Amygdala (tissue), 56 donors: ENCODE measurements at regions not wholly inside any gene's neighbourhood (a gene's known extent, or its start where the extent isn't known, plus 50 kb on each side); places are given as distances from the start of the nearest gene placed in this dataset.

ENCODE experiments used
- DNase-seq, 56 donors: peaks; one replicate each; lab custom pipeline; 2025; lab: John Stamatoyannopoulos, UW

DNA sequence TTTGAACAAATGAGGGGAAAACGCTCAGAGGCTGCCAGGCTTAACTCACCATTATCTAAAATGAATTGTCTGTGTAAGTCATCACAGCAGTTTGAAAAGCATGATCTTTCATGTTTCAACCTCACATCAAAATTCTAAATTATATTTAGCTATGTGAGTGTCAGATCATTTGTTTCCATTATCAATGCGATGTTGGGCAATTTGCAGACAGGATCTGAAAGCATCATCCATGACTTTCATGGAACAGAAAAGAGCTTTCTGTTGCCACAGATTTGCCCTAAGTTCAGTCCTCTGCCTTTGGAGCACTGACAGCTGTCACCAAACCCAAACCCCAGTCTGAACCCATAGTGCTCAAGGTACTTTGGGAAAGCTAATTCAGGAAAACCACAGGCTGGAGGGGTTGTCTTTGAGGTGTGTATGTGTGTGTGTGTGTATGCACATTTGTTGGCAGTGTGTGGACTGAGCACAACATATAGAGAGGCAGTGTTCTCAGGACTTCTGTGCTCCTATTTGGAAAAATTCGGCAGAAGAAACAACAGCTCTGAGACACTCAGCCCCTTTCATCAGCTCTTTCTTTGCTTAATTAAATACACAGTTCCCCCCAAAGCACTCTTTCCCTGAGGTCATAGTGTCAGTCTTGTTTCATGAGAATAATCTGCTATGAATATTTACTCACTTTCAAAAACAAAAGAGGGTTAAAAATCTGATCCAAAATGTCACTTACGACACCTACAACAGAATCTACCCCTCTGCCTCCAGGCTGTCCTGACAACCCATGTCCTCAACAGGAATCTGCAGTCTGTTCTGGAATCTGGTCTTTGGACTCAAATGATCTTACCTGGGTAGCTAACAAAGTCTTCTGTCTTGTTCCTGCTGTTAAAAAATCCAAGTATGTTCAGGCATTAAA, 188.5 kb upstream of the KLF14 start:
- no peak for DNase-seq

DNA sequence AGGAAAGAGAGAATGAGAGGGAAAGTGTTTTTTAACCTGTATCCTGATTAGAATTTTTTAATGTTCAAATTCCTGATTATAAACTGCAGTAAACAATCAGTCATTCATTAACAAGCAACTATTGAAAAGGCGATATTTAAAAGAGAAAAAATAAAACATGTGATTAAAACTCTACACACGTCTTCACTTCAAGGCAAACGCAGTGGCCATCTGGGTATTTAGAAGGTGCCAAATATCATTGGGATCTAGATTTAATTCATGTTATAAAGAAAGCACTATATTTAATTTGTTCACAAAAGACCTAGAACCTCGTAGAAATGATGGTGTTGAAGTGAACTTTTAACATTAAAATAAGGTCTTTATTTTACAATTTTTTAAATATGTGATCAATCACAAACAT, 189.4 kb upstream of the KLF14 start:
- no peak for DNase-seq

DNA sequence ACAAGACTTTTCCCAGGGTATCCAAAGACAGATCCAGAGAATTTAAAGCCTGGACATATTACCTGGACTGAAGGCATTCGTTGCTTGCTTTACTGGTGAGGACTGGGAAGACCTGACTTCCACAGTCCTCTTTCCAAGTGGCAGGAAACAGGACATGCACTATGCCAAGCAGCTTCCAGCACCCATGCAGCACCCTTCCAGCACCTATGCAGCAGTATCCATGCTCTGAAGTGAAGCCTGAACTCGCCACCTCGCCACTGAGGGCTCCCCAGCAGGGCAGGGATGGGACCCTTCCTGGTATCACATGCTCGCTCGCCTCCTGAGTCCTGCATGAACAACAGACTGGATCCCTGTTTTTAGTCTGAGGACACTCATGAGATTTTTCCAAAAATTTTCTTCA, 189.9 kb upstream of the KLF14 start:
- DNase-seq = no peak

DNA sequence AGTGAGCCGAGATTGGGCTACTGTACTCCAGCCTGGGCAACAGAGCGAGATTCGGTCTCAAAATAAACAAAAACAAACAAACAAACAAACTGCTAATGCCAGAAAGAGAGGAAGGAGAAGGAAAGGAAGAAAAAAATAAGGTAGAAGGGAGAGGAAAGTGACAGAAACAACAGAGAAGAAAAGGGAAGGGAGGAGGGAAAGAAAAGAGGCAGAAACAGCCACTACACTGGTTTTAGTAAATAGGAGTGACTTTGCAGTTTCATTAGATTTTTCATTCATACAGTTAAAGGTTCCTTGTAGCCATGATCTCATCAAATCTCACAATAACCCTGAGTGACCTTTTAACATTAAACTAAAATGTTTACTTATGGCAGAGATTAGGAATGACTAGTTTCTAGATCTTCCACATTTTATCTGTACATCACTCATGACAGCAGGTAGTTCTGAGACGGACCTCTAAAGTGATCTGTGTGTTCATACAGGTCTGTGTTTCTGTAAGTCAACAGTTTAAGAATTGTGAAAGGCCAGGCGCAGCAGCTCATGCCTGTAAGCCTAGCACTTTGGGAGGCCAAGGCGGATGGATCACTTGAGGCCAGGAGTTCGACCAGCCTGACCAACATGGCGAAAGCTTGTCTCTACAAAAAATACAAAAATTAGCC, 191.3 kb upstream of the KLF14 start:
- no peak for DNase-seq

DNA sequence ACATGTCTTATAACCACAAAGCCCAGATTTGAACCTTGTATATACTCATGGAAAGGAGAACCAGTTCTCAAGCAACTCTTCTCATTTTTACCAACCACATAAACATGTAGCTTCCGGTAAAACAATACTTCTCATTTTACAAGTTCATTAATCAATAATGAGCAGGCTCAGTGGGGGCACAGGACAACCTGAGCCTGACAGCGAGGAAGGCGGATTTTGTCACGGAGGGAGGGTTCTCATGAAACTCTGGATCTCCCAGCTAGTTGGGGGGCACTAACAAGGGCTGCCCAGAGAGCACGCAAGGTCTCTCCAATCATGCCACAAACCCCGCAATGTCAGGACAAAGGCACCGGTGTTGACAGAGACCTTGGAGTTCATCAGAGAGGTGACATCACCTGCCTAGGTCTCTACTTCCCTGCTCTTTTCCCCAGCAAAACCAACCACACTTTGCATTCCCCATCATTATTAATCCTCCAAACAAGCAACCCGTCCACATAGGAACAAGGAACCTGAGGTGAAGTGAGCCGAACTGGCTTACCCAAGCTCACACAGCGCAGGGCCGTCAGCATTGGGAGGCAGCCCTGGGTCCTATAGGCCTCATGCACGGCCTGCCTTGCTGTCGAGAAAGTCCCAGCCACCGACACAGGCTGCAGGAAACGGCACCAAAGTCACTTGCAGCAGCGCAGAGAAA, 192.1 kb upstream of the KLF14 start:
- DNase-seq = no peak

DNA sequence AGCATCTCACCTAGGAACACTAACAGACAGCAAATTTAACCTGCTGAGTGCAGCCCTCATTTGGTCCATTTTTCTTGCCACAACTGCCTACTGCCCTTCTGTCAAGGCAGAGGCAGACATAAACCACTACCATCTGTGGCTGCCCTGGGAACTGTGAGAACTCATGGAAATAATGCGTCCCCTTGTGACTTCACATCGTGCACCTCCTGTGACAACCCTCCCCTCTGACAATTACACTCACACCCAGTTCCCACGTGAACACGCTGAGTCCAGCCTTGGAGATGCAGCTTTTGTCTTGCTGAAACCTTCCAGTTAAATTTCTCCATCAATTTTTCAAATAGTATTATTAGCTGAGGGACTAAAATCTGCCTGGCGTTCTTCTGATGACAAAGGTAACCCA, 193.1 kb upstream of the KLF14 start:
- DNase-seq = no peak

DNA sequence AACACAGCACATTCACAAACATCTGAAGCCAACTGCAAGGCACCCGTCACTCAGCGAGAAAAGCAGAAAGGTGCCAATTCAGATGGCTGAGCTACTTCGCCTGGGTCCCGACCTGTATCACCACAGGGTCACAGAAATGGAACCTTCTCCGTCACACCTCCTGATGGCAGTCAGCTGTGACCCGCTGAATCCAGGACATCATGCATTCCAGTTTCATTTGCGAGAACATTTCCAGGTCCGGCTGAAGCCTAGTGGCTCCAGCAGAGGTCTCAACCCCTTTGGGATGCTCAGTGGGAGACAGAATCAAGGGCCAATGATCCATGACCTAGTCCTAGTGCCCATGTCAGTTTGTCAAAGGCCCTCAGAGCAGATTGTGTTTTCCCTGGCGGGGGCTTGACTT, 193.6 kb upstream of the KLF14 start:
- DNase-seq = no peak

DNA sequence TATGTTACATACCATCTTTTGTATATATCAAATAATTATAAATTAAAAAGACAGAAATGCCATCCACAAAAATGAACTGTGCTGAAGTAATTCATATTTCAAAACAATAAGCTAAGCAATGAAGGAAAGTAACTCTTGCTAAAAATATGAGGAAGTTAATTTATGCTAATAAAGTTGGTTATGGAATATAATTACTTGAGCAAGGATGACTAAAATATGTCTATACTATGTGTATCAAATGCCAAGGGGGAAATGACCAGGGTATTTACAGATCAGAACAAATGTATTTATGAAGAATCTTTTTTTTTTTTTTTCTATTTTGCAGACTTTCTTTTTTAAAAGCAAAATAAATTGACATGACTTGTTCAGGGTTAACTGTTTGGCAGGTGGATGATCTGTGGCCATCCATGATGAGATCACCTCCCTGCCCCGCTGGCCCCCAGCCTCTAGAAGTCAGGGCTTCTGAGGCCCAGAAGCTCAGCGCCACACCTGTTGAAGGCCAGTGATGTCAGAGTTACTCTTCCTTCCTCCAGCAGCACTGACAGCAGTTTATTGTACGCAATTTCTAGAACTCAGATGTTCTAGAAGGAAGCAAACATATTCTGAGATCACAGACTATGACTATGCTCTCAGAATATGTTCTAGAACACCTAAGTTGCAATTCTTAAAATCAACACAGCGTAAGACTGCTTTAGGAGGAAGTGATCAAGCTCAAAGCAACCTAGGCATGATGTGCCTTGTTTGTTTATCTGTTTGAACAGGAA, 196.1 kb upstream of the KLF14 start:
- DNase-seq = peak in 1 of 56 donors; percentile 33

DNA sequence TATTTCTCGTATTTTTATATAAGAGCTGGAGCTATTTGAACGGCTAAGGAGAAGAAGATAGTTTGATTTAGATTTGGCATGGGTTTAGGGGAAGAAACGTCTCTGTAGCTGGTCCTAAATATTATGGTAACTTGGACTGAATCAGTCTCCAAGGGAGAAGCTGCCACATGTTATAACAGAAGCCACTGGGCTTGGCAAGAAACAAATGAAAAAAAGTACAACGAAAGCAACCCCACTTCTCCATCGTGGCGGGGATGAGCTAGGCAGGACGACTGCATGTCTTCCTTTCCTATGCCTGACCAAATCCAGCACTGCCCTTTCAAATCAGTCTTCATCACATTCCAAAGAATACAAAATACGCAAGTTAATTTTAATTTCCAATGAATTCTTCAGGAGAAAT, 196.7 kb upstream of the KLF14 start:
- no peak for DNase-seq

DNA sequence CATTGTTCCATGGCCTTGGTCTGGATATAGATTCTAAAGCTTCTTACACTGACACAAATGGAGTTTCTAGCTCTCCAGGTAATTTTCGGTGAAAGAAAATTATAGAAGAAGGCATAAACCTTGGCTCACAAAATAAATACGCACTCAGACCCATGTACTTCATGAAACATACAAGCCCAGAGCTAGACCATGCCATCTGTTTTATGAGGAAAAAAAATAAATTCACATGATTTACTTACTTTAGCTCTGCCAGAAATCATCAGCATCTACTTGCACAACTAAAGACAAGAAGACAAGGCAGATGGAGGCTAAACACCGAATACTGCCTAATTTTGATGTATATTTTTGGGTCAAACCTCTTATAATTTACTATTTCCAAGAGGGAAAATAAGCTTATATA, 197.4 kb upstream of the KLF14 start:
- DNase-seq = no peak

DNA sequence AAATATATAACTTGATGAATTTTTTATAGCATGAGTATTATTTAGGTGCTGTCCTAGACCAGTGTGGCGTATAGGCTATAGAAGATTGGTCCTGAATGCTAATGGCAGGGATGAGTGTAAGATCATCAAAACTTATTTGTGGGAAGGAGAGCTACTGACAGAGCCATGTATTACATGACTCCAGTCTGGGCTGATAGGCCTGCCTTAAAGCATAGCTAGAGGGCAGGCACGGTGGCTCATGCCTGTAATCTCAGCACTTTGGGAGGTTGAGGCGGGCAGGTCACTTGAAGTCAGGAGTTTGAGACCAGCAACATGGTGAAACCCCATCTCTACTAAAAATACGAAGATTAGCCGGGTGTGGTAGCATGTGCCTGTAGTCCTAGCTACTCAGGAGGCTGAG, 198.1 kb upstream of the KLF14 start:
- DNase-seq = no peak

DNA sequence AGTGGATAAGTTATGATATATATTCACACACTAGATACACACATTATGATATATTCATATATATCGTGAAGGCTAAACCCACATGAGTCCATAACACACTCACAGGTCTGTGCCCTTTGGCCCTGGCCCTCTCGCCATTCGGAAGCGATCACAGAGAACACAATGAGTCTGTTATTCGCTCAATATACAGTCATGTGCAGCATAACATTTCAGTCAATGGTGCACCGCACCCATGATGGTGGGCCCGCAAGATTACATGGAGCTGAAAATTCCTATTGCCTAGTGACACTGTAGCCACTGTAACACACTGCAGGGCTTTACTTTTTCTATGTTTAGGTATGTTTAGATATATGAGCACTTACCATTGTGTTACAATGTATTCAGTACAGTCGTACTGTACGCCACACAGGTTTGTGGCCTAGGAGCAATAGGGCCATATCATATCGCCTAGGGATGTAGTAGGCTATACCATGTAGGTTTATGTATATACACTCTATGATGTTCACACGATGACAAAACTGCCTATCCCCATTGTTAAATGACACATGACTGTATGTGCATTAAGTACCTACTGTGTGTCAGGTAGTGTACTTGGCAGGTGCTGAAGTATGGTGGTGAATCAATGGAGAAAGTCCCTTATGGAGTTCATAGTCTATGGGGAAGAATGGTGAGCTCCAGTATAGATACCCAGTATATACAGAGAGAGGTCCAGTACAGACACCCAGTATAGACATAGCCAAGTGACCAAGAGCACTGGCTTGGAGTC, 198.8 kb upstream of the KLF14 start:
- no peak for DNase-seq

DNA sequence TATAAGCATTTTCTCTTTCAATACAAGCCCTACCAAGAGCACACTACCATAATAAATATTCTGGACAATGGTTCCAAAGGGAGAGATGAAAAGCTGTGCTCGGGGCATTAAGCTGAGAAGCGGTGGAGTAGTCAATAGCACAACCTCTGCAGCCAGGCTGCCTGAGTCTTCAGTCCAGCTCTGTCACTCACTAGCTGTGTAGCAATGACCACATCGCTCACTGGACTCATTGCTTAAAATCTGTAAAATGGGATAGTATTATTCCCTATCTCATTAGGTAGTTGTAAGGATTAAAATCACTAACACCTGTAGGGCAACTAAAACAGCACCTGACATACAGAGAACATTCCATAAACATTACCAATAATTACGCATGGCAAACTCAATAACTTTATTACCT, 199.9 kb upstream of the KLF14 start:
- no peak for DNase-seq

DNA sequence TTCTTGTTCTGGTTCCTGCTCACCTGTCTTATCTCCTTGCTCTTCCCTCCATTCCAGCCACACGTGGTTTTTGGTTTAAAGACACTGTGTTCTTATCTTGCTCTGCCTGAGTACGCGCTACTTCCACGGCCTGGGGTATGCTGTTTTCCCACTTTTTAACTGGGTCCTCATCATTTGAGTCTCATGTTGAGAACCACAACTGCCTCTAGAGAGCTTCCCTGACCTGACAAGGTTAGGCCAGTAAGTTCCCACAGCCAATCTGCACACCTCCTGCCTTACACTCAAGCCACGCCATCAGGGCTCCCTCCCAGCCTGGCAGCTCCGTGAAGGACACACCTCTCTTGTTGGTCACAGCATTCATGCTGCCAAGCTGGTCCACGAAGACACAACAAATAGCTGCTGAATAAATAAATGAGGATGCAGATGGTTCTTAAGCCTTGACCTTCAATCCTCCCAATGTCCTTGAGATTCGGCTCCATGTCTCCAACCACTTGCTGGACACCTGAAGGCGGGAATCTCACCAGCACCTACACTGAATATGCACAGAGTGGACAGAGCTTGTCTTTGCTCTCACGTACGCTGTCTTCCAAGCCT, 201.7 kb upstream of the KLF14 start:
- no peak for DNase-seq

DNA sequence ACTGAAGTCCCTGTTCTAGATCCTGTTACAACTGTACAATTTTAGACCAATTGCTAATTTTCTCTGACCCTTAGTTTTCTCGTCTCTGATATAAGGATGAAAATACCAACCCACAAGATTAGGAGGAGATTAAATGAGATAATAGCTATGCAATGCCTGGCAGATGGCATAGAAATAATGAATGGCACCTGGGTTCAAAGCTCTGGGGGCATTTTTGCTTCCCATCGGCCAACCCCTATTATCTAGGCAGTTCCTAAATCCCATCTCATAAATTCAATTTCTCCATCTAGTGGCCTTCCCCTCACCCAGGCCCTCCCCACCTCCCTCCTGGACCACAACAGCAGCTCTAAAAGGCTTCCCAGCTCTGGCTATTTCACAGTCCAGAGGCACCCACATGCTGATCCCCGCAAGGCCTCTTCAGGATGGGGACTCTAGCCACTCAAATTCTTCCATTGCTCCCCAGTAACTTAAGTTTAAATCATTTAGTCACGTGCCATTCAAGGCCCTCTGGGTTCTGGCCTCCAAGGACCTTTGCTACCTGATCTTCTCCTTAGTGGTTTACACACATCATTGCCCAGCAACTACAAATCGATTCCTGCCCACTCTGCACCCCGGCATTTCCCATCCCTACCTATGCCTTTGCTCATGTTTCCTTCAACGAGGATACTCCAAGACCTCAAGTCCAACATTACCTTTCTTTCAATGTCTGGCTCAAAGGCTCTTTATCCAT, 202.4 kb upstream of the KLF14 start:
- DNase-seq = no peak

DNA sequence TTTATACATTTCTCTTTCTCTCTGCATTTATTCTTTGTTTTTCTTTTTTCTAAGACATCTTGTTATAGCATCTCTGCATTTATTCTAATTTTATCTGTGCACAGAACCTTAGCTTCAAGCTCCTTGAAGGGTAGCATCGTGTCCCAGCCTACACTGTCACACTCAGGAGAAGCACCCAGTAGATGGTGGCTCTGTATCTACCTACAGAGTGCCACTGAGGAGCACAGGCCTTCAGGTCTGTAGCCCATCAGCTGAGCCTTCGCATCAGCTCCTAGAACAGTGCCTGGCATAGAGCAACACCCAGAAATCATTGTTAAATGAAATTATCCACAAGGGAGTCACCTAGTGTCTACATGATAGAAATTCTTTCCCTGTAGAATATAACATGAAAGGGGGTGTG, 203.0 kb upstream of the KLF14 start:
- DNase-seq = no peak

DNA sequence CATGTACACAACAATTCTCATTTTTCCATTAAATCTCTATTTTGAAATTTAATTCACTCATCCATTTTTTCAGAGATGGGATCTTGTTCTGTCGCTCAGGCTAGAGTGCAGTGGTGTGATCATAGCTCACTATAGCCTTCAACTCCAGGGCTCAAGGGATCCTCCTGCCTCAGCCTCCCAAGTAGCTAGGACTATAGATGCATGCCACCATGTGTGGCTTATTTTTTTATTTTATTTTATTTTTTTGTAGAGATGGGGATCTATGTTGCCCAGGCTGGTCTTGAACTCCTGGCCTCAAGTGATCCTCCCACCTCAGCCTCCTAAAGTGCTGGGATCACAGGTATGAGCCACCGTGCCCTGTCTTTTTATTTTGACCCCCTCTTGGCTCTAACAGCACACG, 203.8 kb upstream of the KLF14 start:
- DNase-seq = no peak

DNA sequence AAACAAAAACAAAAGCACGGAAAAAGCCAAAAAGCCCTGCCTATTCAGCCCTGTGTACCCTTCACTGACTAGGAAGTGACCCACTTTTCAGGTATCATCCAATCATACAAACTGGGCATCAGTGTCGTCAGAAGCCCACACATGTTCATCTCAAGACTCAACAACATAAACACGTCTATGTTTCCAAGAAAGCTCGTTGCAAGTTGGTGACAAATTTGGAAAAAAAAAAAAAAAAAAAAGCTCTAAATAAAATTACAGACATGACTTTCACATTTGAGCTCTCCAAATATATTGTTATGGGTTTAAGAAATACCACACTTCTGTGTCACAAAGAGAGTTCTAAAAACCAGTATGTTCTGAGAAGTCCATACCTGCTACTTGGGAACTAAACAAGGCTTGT, 204.7 kb upstream of the KLF14 start:
- no peak for DNase-seq
